ENCODE measurements at regions not wholly inside any gene's neighbourhood (a gene's known extent, or its start where the extent isn't known, plus 50 kb on each side); places are given as distances from the start of the nearest gene placed in this dataset.

DNA sequence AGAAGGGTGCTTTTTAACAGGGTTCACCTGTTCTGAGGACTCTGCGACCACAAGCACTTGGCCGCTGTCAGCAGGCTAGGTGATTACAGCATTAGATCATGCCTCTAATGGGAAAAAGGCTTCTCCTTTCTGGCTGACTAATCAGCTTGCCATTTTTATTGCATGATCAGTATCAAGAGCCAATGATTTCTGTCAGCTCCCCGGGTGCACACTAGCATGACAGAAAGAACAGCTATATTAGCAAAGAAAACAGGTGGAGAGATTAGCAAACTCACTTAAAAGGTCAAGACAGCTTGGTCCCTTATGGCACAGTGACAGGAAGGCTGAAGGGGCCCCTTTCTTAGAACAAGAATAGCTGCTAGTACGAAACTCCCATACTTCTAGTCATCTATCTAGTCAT is 170.0 kb downstream of the SMIM20 start:
- H3K27ac ChIP-seq = no peak overlapping the region
- TF ChIP-seq, protein P1, sequence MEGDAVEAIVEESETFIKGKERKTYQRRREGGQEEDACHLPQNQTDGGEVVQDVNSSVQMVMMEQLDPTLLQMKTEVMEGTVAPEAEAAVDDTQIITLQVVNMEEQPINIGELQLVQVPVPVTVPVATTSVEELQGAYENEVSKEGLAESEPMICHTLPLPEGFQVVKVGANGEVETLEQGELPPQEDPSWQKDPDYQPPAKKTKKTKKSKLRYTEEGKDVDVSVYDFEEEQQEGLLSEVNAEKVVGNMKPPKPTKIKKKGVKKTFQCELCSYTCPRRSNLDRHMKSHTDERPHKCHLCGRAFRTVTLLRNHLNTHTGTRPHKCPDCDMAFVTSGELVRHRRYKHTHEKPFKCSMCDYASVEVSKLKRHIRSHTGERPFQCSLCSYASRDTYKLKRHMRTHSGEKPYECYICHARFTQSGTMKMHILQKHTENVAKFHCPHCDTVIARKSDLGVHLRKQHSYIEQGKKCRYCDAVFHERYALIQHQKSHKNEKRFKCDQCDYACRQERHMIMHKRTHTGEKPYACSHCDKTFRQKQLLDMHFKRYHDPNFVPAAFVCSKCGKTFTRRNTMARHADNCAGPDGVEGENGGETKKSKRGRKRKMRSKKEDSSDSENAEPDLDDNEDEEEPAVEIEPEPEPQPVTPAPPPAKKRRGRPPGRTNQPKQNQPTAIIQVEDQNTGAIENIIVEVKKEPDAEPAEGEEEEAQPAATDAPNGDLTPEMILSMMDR (conservative IDR thresholded peaks at IDR 0.05; ENCODE audit: low read depth, low read length) = no peak
- H3K4me1 ChIP-seq (ENCODE audit: low read depth, poor library complexity, severe bottlenecking) = no peaks in the 10 kb centered on the region
- H2AFZ ChIP-seq (ENCODE audit: low read depth) = no peak overlapping the region
- no peaks in the 10 kb centered on the region for H3K36me3 ChIP-seq (ENCODE audit: insufficient read depth)
- no peaks in the 10 kb centered on the region for H4K20me1 ChIP-seq (ENCODE audit: insufficient read depth)
- no peak overlapping the region for H3K9ac ChIP-seq
- no peaks in the 10 kb centered on the region for H3K79me2 ChIP-seq (ENCODE audit: insufficient read depth, low read depth)
- H3K4me2 ChIP-seq = no peak overlapping the region
- no peak overlapping the region for H3K4me3 ChIP-seq (IDR thresholded peaks at IDR 0.05; ENCODE audit: insufficient read depth, low read depth, low read length)
- H3K27me3 ChIP-seq (ENCODE audit: insufficient read depth, low read depth) = no peaks in the 10 kb centered on the region

DNA sequence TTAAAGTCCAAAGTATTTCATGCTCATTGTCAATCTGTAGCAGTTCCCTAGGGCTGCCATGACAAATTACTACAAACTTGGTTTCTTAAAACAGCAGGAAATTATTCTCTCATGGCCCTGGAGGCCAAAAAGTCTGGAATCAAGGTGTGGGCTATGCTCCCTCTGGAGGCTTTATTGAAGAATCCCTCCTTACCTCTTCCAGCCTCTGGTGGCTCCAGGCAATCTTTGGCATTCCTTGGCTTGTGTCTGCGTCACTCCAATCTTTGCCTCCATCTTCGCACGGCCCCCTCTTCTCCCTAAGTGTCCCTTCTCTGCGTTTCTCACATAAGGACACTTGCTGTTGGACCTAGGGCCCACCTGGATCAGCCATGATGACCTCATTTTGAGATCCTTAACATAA is 170.4 kb downstream of the SMIM20 start:
- Histone ChIP-seq H3K9ac (no peak overlapping the region), H3K27me3 (ENCODE audit: insufficient read depth, low read depth) (no peaks in the 10 kb centered on the region), H3K4me2 (no peak overlapping the region), H3K4me1 (ENCODE audit: low read depth, poor library complexity, severe bottlenecking) (no peaks in the 10 kb centered on the region), H3K27ac (no peak overlapping the region), H2AFZ (ENCODE audit: low read depth) (no peak overlapping the region), H3K4me3 (IDR thresholded peaks at IDR 0.05; ENCODE audit: insufficient read depth, low read depth, low read length) (no peak overlapping the region), H3K36me3 (ENCODE audit: insufficient read depth) (no peaks in the 10 kb centered on the region), H4K20me1 (ENCODE audit: insufficient read depth) (no peaks in the 10 kb centered on the region), H3K79me2 (ENCODE audit: insufficient read depth, low read depth) (no peaks in the 10 kb centered on the region)
- TF ChIP-seq, protein P1 (conservative IDR thresholded peaks at IDR 0.05; ENCODE audit: low read depth, low read length) = no peak

DNA sequence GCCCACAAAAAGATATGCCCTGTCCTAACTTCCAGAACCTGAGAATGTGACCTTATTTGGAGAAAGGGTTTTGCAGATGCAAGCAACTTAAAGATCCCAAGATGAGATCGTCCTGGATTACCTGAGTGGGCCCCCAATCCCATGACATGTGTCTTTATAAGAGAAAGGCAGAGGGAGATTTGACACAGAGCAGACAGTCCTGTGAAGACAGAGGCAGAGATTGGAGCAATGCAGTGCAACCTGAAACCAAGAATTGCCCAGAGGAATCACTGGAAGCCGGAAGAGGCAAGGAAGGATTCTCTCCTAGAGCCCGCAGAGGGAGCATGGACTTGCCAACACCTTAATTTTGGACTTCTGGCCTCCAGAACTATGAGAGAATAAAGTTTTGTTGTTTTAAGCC is 171.5 kb downstream of the SMIM20 start:
- TF ChIP-seq, protein P1 (conservative IDR thresholded peaks at IDR 0.05; ENCODE audit: low read depth, low read length) = no peak
- H3K79me2 ChIP-seq (ENCODE audit: insufficient read depth, low read depth) = no peaks in the 10 kb centered on the region
- H3K27me3 ChIP-seq (ENCODE audit: insufficient read depth, low read depth) = no peaks in the 10 kb centered on the region
- H3K4me1 ChIP-seq (ENCODE audit: low read depth, poor library complexity, severe bottlenecking) = no peaks in the 10 kb centered on the region
- H4K20me1 ChIP-seq (ENCODE audit: insufficient read depth) = no peaks in the 10 kb centered on the region
- H2AFZ ChIP-seq (ENCODE audit: low read depth) = no peak overlapping the region
- no peak overlapping the region for H3K9ac ChIP-seq
- H3K4me2 ChIP-seq = no peak overlapping the region
- H3K27ac ChIP-seq = no peak overlapping the region
- no peak overlapping the region for H3K4me3 ChIP-seq (IDR thresholded peaks at IDR 0.05; ENCODE audit: insufficient read depth, low read depth, low read length)
- no peaks in the 10 kb centered on the region for H3K36me3 ChIP-seq (ENCODE audit: insufficient read depth)

DNA sequence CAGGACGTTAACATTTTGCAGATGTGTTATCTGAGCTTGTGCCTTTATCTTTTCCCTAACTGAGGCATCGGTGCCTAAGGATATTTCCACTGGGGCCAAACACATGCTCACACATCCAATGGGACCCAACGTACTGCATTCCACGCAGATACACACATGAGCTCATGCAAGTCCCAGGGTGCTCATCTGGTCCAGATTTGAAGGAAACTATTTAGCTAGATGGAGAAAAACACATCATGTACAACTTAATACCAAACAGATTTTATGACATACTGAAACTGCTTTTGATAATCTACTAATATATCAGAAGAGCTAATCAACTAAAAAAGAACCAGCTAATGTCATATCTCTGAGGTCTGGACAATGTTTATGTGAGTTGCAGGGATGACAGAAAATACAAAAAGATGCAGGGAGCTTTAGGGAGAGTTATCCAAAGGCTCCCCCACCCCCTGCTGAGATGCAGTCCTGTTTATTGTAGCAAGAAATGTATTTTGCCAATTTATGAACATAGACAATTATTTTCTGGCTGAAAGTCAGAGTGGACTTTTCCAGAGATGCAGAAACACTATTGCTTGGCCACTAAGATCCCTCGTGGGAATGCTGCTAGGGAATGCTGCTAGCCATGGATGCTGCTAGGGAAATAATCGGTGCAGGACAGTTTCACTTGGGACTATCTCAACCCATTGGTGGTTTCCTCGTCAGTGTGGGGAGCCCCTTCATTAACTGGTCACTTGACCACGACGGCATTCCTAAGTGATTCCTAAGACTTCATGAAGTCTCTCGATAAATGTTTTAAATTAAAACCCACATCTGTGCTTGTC is 172.8 kb downstream of the SMIM20 start:
- Histone ChIP-seq H3K4me1 (ENCODE audit: low read depth, poor library complexity, severe bottlenecking) (no peaks in the 10 kb centered on the region), H3K79me2 (ENCODE audit: insufficient read depth, low read depth) (no peaks in the 10 kb centered on the region), H3K4me2 (no peak overlapping the region), H3K27ac (no peak overlapping the region), H3K9ac (no peak overlapping the region), H3K27me3 (ENCODE audit: insufficient read depth, low read depth) (no peaks in the 10 kb centered on the region), H3K4me3 (IDR thresholded peaks at IDR 0.05; ENCODE audit: insufficient read depth, low read depth, low read length) (no peak overlapping the region), H4K20me1 (ENCODE audit: insufficient read depth) (no peaks in the 10 kb centered on the region), H3K36me3 (ENCODE audit: insufficient read depth) (no peaks in the 10 kb centered on the region), H2AFZ (ENCODE audit: low read depth) (no peak overlapping the region)
- TF ChIP-seq, protein P1 (conservative IDR thresholded peaks at IDR 0.05; ENCODE audit: low read depth, low read length) = no peak

All from KMS-11 (cell line).